ENCODE measurements at regions not wholly inside any gene's neighbourhood (a gene's known extent, or its start where the extent isn't known, plus 50 kb on each side); places are given as distances from the start of the nearest gene placed in this dataset.
"Not testable (repeated sequence)": the region's sequence is repeated elsewhere in the genome, so short reads cannot be mapped to it uniquely, and the experiment has no call there.

- Histone ChIP-seq H3K27ac (no peak overlapping the region), H3K4me1 (no peaks in the 10 kb centered on the region), H3K27me3 (no peaks in the 10 kb centered on the region), H3K36me3 (no peaks in the 10 kb centered on the region), H3K4me3 (no peak overlapping the region), H3K9me3 (no peaks in the 10 kb centered on the region)
- TF ChIP-seq POLR2A (IDR thresholded peaks at IDR 0.05) (no peak), CTCF (IDR thresholded peaks at IDR 0.05) (no peak)
- intact Hi-C loops (cut with DNase I): no loop called here
- WGBS, 2 donors: 29 to 38% methylated on average over 1 of the region's 1 CpG
- DNase-seq: no peak
Measured at GRCh38 chr4:164659765-164660164, 94.2 kb upstream of the SMIM31 start.

GRCh38 chr4:164676152-164676551 is 77.8 kb upstream of the SMIM31 start:
- H3K9me3 ChIP-seq; DNase-seq; H3K4me3 ChIP-seq; H3K4me1 ChIP-seq; H3K36me3 ChIP-seq; H3K27ac ChIP-seq; H3K27me3 ChIP-seq; intact Hi-C loops (cut with DNase I): not testable (repeated sequence)
- WGBS, 2 donors: 62% methylated on average over 3 of the region's 9 CpGs; no CpG with 5 or more reads in 1 of the 2 donors

- Histone ChIP-seq H3K4me1 (no peaks in the 10 kb centered on the region), H3K27me3 (no peaks in the 10 kb centered on the region), H3K36me3 (no peaks in the 10 kb centered on the region), H3K27ac (no peak overlapping the region), H3K9me3 (no peaks in the 10 kb centered on the region), H3K4me3 (no peak overlapping the region)
- no peak for DNase-seq
- intact Hi-C loops (cut with DNase I): no loop called here
- 77 to 80% methylated on average over 2 of the region's 2 CpGs for whole genome bisulfite sequencing, 2 donors
- TF ChIP-seq CTCF (IDR thresholded peaks at IDR 0.05) (no peak), POLR2A (IDR thresholded peaks at IDR 0.05) (no peak)
Measured at GRCh38 chr4:164683040-164683439, 70.9 kb upstream of the SMIM31 start.

- WGBS, 2 donors: 58 to 73% methylated on average over 3 of the region's 3 CpGs
- H3K4me3 ChIP-seq: no peak overlapping the region
- H3K36me3 ChIP-seq: no peaks in the 10 kb centered on the region
- intact Hi-C loops (cut with DNase I): no loop called here
- no peak overlapping the region for H3K27ac ChIP-seq
- no peaks in the 10 kb centered on the region for H3K9me3 ChIP-seq
- no peak for DNase-seq
- H3K4me1 ChIP-seq: no peaks in the 10 kb centered on the region
- TF ChIP-seq POLR2A (IDR thresholded peaks at IDR 0.05) (no peak), CTCF (IDR thresholded peaks at IDR 0.05) (no peak)
- no peaks in the 10 kb centered on the region for H3K27me3 ChIP-seq
Measured at GRCh38 chr4:164695650-164696049, 58.3 kb upstream of the SMIM31 start.

- no peak for DNase-seq
- TF ChIP-seq POLR2A (IDR thresholded peaks at IDR 0.05) (no peak), CTCF (IDR thresholded peaks at IDR 0.05) (no peak)
- Histone ChIP-seq H3K27ac (no peak overlapping the region), H3K9me3 (no peaks in the 10 kb centered on the region), H3K4me1 (no peaks in the 10 kb centered on the region), H3K4me3 (no peak overlapping the region), H3K36me3 (no peaks in the 10 kb centered on the region), H3K27me3 (no peaks in the 10 kb centered on the region)
- intact Hi-C loops (cut with DNase I): no loop called here
- WGBS, 2 donors: 68 to 72% methylated on average over 9 to 10 of the region's 10 CpGs
Measured at GRCh38 chr4:164700471-164700870, 53.5 kb upstream of the SMIM31 start.

GRCh38 chr4:164701665-164702064 is 52.3 kb upstream of the SMIM31 start:
- Histone ChIP-seq H3K9me3 (no peaks in the 10 kb centered on the region), H3K36me3 (no peaks in the 10 kb centered on the region), H3K4me1 (no peaks in the 10 kb centered on the region), H3K27me3 (no peaks in the 10 kb centered on the region), H3K4me3 (no peak overlapping the region), H3K27ac (no peak overlapping the region)
- TF ChIP-seq CTCF (IDR thresholded peaks at IDR 0.05): no peak
- no peak for TF ChIP-seq POLR2A (IDR thresholded peaks at IDR 0.05)
- no peak for DNase-seq
- intact Hi-C loops (cut with DNase I): no loop called here
- 57 to 62% methylated on average over 4 of the region's 4 CpGs for WGBS, 2 donors
